Activated naive CD4-positive, alpha-beta T cell treated with Interleukin-2 at 50 U/mL for 16 hours (primary cell): ENCODE measurements at regions not wholly inside any gene's neighbourhood (a gene's known extent, or its start where the extent isn't known, plus 50 kb on each side); places are given as distances from the start of the nearest gene placed in this dataset.
"Not testable (repeated sequence)": the region's sequence is repeated elsewhere in the genome, so short reads cannot be mapped to it uniquely, and the experiment has no call there.

Experiments used
- DNase-seq: peaks from one replicate; pipeline ENCODE4 v3.0.0-alpha.2; 2020

DNA sequence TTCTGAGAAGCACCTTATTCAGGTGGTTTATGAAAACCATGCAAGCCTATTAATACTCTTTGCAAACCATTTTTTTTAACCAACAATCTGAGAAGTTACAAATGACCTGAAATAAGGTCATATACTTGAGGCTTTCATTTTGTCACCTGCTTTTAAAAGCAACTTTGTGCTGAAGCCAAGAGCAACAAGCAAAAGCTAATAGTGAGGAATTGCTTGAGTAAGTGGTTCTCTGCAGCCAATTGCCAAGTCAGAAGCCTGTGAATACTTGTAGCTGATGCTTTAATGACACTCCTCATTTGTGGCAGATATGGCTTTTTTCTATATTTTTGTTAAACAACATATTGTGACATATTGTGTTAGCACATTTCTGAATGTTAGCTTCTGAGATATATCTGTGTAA, 126.7 kb upstream of the ZNF608 start:
- DNase-seq = no peak

- no peak for DNase-seq
Observed at GRCh38 chr5:124873713-124874112, 127.3 kb upstream of the ZNF608 start.

DNA sequence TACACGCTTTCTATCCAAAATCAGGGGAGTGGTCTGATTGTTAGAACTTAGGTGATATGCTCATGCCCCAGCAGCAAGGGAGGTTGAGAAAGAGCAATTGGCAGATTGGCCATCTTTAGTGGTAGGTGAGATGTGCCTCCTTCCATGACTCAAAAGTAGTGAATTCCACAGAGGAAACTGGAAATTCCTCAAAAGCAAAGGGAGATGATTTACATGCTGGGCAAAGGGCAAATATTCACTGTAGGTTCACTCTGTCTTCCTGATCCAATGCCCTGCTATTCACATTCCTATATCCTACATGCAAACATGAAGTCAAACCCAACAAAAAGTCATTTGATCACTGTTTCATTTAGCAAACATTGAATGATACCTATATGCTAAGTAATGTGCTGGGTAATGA, 130.1 kb upstream of the ZNF608 start:
- no peak for DNase-seq

GRCh38 chr5:124876983-124877382, 130.5 kb upstream of the ZNF608 start:
- DNase-seq = no peak

GRCh38 chr5:124877501-124878146, 131.2 kb upstream of the ZNF608 start:
- no peak for DNase-seq

GRCh38 chr5:124878583-124879342, 132.3 kb upstream of the ZNF608 start:
- DNase-seq = no peak

DNA sequence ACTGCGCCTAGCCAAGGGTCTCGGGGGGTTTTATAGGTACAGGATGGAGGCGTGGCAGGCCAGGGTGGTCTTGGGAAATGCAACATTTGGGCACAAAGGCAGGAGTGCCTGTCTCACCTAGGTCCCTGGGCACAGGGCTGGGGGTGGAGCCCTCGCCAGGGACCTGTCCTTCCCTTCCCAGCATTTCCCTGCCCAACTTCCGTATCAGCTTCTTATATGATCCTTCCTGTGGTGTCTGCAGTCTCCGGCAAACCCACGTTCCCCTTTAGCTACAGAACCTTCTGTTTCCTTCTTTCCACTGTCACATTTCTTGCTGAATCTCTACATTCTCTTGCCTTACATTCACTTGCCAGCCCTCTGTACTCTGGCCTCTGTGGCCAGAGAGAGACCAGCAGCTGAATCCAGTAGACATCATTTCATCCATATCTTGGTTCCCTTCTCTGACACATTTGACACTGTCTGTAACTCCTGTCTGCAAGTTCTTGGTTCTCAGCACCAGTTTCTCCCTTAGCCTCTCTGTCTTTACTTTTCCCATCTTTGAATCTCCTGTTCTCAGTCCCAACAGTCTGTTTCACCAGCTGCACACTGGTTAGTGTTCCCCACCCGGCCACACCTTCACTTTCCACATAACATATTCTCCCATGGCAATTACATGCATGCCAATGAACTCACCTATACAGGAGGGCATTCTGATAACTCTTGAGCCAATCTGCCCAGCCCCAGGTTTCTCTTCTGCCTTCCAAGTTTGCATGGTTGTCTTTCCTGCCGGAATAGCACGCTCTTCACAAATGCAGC, 134.7 kb upstream of the ZNF608 start:
- DNase-seq = no peak

GRCh38 chr5:124883681-124884080, 137.2 kb upstream of the ZNF608 start:
- no peak for DNase-seq

DNA sequence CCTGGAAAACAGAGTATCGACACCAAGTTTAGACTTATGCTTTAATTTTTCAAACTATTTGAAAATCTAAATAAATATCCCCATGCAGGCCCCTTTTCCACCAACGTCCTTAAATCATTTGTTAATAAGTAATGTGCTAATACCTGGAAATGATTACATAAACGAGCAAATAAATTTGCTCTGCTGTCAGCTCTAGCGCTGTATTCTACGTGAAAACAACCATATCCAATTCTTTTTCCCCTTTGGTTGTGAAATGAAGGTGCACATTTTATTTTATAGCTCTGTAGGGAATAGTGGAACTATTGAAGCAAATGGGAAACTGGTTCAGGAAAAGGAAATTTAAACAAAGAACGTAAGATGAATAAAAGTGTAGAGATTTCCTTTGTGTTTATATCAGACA, 137.7 kb upstream of the ZNF608 start:
- DNase-seq = no peak

DNA sequence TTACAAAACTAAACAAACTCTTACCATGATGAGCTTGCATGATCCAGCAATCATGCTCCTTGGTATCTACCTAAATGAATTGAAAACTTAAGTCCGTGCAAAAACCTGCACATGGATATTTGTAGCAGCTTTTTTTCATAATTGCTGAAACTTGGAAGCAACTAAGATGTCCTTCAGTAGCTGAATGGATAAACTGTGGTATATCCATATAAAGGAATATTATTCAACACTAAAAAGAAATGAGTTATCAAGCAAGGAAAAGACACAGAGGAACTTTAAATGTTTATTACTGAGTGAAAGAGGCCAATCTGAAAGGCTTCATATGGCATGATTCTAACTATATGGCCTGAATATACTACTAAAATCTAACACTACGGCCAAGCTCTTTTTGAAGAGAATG, 139.1 kb upstream of the ZNF608 start:
- no peak for DNase-seq

DNA sequence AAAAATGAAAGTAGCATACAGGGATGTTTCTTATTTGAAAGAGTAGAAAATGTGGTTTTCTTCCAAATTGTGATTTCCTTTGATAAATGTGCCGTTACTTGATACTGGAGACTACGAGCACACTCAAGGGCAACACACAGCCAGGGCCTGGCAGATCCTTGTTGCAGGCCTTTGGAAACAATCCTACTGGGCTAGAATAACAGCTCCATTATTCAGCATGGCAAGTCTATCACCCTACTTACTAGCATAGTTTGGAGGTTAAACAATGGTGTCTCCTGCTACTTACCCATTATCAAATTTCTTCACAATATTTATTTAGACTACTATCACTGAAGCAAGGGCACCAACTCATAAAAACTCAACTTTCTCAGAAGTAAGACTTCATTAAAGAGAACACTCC, 140.8 kb upstream of the ZNF608 start:
- DNase-seq = no peak

GRCh38 chr5:124888050-124888506, 141.6 kb upstream of the ZNF608 start:
- no peak for DNase-seq

GRCh38 chr5:124888622-124889485, 142.4 kb upstream of the ZNF608 start:
- no peak for DNase-seq

DNA sequence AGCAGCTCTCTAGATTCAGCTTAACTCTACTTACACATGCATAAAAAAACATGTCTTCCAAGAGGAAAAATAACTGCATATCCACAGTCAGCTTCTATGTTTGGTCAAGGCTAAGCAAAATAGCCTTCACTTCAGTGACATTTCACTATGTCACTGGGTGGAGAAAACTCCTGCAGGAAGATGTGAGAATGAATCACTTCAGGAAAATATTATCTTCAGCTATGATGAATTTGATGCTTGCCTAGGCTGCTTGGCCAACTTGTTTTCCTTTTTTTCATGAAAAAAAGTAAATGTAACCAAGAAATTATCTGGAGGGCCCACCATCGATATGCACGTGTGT, 143.0 kb upstream of the ZNF608 start:
- no peak for DNase-seq

DNA sequence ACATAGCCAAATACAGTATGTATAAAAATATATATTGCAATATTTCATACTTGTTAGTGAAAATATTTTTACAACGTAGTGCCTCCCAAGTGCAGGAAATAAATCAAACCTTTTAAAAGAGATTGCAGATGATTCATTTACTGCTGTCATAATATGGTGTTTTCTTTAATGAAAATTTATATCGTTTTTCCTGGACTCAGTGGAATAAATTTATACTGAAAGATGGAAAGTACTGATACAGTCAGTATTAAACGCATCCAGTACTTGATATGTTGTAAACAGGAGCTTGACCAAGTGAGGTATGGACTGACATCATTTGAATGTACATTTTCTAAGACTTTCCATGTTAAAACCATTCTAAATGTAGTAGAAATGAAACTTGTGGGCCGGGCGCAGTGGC, 143.4 kb upstream of the ZNF608 start:
- no peak for DNase-seq

DNA sequence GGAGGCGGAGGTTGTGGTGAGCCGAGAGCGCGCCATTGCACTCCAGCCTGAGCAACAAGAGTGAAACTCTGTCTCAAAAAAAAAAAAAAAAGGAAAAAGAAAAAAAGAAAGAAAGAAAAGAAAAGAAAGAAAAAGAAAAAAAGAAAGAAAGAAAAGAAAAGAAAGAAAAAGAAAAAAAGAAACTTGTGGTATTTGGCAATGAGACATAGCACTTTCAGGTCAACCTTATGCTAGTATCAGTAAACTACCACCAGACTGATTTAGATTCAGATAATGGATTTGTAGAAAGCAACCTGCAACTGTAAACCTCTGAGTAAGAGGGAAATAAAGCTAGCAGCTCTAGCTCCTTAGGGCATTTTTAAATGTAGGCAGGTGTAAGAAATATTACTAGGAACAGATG, 144.0 kb upstream of the ZNF608 start:
- not testable (repeated sequence) for DNase-seq

DNA sequence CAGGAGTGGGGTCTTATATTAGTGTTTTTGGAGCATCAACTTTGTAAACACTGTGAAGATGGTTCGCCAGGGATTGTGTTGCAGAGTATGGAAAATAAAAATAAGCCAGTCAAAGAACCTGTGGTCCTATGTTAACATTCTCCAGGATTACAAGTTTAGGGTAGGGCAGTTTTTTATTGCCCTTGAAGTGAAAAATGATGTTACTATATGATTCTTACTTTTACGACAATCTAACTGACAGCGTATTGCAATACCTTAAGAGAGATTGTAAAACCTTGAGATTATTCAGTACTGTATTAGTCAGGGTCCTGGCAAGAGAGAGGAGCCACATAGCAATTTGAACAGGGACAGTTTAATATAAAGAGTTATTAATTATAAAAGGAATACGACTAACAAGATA, 144.7 kb upstream of the ZNF608 start:
- no peak for DNase-seq

- no peak for DNase-seq
Observed at GRCh38 chr5:124892185-124892848, 145.9 kb upstream of the ZNF608 start.

- no peak for DNase-seq
Observed at GRCh38 chr5:124894541-124894940, 148.1 kb upstream of the ZNF608 start.

DNA sequence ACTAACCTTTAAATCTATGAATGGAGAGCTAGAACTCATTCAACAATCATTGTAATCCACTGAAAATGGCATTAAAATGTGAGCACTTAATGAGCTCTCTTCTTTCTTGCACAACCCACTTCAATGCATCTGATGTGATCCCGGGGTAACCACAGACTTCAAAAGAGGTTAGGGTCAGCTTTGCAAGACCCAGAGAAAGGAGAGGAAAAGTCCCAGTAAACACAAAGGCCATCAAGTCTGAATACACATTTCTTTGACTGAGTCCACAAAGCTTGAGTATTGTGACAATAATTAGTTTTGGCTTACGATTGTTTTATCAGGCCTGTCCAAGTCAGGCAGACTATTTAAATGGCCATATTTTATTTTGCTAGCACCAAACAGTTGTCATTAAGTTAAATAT, 148.8 kb upstream of the ZNF608 start:
- no peak for DNase-seq

- DNase-seq = no peak
Observed at GRCh38 chr5:124901081-124901480, 154.6 kb upstream of the ZNF608 start.

DNA sequence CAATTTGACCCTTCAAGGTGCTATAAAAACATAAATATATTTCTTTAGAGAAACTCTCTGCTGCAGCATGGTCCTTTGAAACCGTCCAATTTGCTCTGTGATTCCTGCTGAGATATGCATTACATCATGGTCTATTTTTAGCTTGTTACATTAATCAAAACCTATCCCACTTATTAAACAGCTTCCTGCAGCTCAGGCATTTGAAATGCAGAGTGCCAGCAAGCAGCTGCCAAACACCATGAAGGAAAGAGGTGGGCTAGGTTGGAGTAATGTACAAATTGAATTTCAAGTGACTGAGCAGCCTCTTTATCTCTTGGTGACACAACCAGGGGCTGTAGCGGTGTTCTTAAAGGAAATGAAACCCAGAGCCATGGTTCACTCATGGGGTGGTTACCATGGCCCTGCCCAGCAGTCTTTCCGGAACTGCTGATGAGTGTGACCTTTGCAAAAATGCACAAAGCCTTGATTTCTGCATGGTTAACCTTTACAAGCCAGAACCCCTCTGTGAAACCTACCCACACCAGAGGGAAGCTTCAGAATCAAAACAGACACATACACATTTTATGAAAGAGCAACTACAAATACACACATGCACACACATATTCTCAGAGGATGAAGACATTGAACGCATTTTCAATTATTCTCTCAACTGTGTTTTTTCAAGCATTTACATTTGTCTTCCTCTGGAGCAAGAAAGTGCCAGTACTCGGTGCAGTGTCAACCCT, 155.8 kb upstream of the ZNF608 start:
- DNase-seq = no peak
